Keratinocyte (primary cell): ENCODE measurements at regions not wholly inside any gene's neighbourhood (a gene's known extent, or its start where the extent isn't known, plus 50 kb on each side); places are given as distances from the start of the nearest gene placed in this dataset.
A peak's percentile ranks its signal among the peaks of the same experiment; 100 is the strongest.

Experiments
- DNase-seq: peaks from one replicate; pipeline ENCODE4 v3.0.0-alpha.2; 2011; ENCODE audit warnings: low read depth, missing footprints, low spot score
- FAIRE-seq: peaks from 2 replicates; lab custom pipeline; 2011; peaks lifted over from hg19 to GRCh38; lab: Jason Lieb, UNC
- H2AFZ ChIP-seq: 2 replicates; pipeline ENCODE4 v1.6.0; 2012; ENCODE audit warnings: low read length, control low read depth, inconsistent platforms; ENCODE audit not compliant: control insufficient read depth
- H3K27ac ChIP-seq: 2 replicates; pipeline ENCODE4 v1.5.1; 2011; ENCODE audit warnings: low read length; ENCODE audit not compliant: control insufficient read depth, insufficient read depth
- H3K27me3 ChIP-seq: 3 replicates; pipeline ENCODE4 v1.6.0; 2011; ENCODE audit warnings: low read length; ENCODE audit not compliant: control insufficient read depth, insufficient read depth; ENCODE audit errors: extremely low read depth
- H3K36me3 ChIP-seq, 2 experiments: 2 replicates in 1 of 2; 3 replicates in 1 of 2; pipeline ENCODE4 v1.5.1; 2011; ENCODE audit warnings: low read length in 2 of 2, mild to moderate bottlenecking in 1 of 2; ENCODE audit not compliant: control insufficient read depth in 2 of 2, insufficient read depth in 2 of 2; ENCODE audit errors: extremely low read depth in 1 of 2
- H3K4me1 ChIP-seq: 3 replicates; pipeline ENCODE4 v1.5.1; 2011; ENCODE audit warnings: low read length; ENCODE audit not compliant: control insufficient read depth, insufficient read depth; ENCODE audit errors: extremely low read depth
- H3K4me2 ChIP-seq: 3 replicates; pipeline ENCODE4 v1.6.0; 2011; ENCODE audit warnings: low read depth, low read length; ENCODE audit not compliant: control insufficient read depth, insufficient read depth; ENCODE audit errors: extremely low read depth
- H3K4me3 ChIP-seq, 3 experiments: fragments of 200-600 bp in 1 of 3; sonication (generic) in 1 of 3; 2 replicates in 2 of 3; 3 replicates in 1 of 3; pipeline ENCODE4 v1.5.1; 2011 to 2016; ENCODE audit warnings: low read length in 3 of 3, mild to moderate bottlenecking in 3 of 3, control low read depth in 2 of 3, inconsistent platforms in 1 of 3, low read depth in 1 of 3, mixed read lengths in 1 of 3, mixed run types in 1 of 3, moderate library complexity in 1 of 3; ENCODE audit not compliant: control insufficient read depth in 2 of 3, insufficient read depth in 2 of 3; ENCODE audit errors: extremely low read depth in 1 of 3
- H3K79me2 ChIP-seq: 2 replicates; pipeline ENCODE4 v1.6.0; 2012; ENCODE audit warnings: low read length; ENCODE audit not compliant: control insufficient read depth, insufficient read depth
- H3K9ac ChIP-seq: 3 replicates; pipeline ENCODE4 v1.6.0; 2011; ENCODE audit warnings: low read length; ENCODE audit not compliant: control insufficient read depth, insufficient read depth; ENCODE audit errors: extremely low read depth
- H3K9me1 ChIP-seq: 3 replicates; pipeline ENCODE4 v1.6.0; 2011; ENCODE audit warnings: low read length; ENCODE audit not compliant: control insufficient read depth, insufficient read depth; ENCODE audit errors: extremely low read depth
- H3K9me3 ChIP-seq: 2 replicates; pipeline ENCODE4 v1.5.1; 2012; ENCODE audit warnings: low read depth, low read length; ENCODE audit not compliant: control insufficient read depth
- H4K20me1 ChIP-seq: 3 replicates; pipeline ENCODE4 v1.6.0; 2011; ENCODE audit warnings: low read length; ENCODE audit not compliant: control insufficient read depth, insufficient read depth; ENCODE audit errors: extremely low read depth
- CTCF ChIP-seq, 3 experiments: IDR thresholded peaks in 1 of 3; conservative IDR thresholded peaks in 1 of 3; optimal IDR thresholded peaks in 1 of 3; 2 replicates in 2 of 3; 3 replicates in 1 of 3; pipeline versions ENCODE3 to v1.5.1; 2011; ENCODE audit warnings: low read length in 3 of 3, mild to moderate bottlenecking in 3 of 3, moderate library complexity in 2 of 3, control low read depth in 1 of 3, inconsistent platforms in 1 of 3; ENCODE audit not compliant: insufficient read depth in 2 of 3; ENCODE audit errors: extremely low read depth in 1 of 3
- EZH2 ChIP-seq: IDR thresholded peaks from one replicate; pipeline ENCODE4 v1.6.1; 2012; ENCODE audit warnings: inconsistent platforms, mild to moderate bottlenecking, low read length, moderate library complexity
- dilution Hi-C: fragments of 300-500 bp; cut with MboI; formaldehyde crosslinking; loops from one replicate; pipeline ENCODE4 v1.7.0; 2020; ENCODE audit warnings: low sequenced_read_pairs; ENCODE audit not compliant: extremely low pct_ligation_motif_present

- peak overlapping the region; percentile 13 to 69 (median 45) for H3K4me3 ChIP-seq
- H3K27ac ChIP-seq = peak overlapping the region; percentile 100
- H3K4me2 ChIP-seq = peak overlapping the region; percentile 88
- no peak for TF ChIP-seq CTCF (optimal IDR thresholded peaks at IDR 0.05 in 1 of 3, IDR thresholded peaks at IDR 0.05 in 1 of 3, conservative IDR thresholded peaks at IDR 0.05 in 1 of 3; ENCODE audit: extremely low read depth in 1 of 3, insufficient read depth in 2 of 3, low read length in 3 of 3)
- TF ChIP-seq EZH2 = no peak
- peaks cover 57% of the 10 kb centered on the region for H3K79me2 ChIP-seq
- H2AFZ ChIP-seq = no peak overlapping the region
- H4K20me1 ChIP-seq = no peaks in the 10 kb centered on the region
- no peaks in the 10 kb centered on the region for H3K9me3 ChIP-seq
- peak overlapping the region; percentile 93 for H3K9ac ChIP-seq
- no peaks in the 10 kb centered on the region for H3K9me1 ChIP-seq
- H3K27me3 ChIP-seq = no peaks in the 10 kb centered on the region
- peaks cover 61% of the 10 kb centered on the region for H3K4me1 ChIP-seq
- DNase-seq = no peak
- no peak for FAIRE-seq
- dilution Hi-C loops = no loop called here
- H3K36me3 ChIP-seq = peaks cover 3 to 10% of the 10 kb centered on the region in 2 experiments
These were observed 145.5 kb downstream of the SEC14L1 start for GRCh38 chr17:77286391-77286640.

GRCh38 chr17:77286641-77287431 lies 146.1 kb downstream of the SEC14L1 start:
- H4K20me1 ChIP-seq = peaks cover 2% of the 10 kb centered on the region
- peaks cover 2% of the 10 kb centered on the region for H3K9me1 ChIP-seq
- DNase-seq (peak; percentile 95), FAIRE-seq (peak; percentile 82)
- peaks cover 57% of the 10 kb centered on the region for H3K79me2 ChIP-seq
- H2AFZ ChIP-seq = no peak overlapping the region
- H3K4me3 ChIP-seq = peak overlapping the region; percentile 20 to 69 (median 54)
- dilution Hi-C loops = no loop called here
- TF ChIP-seq EZH2 (no peak), CTCF (optimal IDR thresholded peaks at IDR 0.05 in 1 of 3, IDR thresholded peaks at IDR 0.05 in 1 of 3, conservative IDR thresholded peaks at IDR 0.05 in 1 of 3; ENCODE audit: extremely low read depth in 1 of 3, insufficient read depth in 2 of 3, low read length in 3 of 3) (no peak)
- H3K4me2 ChIP-seq = peak overlapping the region; percentile 88
- H3K36me3 ChIP-seq = peaks cover 3 to 10% of the 10 kb centered on the region in 2 experiments
- no peaks in the 10 kb centered on the region for H3K27me3 ChIP-seq
- peak overlapping the region; percentile 93 for H3K9ac ChIP-seq
- peak overlapping the region; percentile 100 for H3K27ac ChIP-seq
- peaks cover 65% of the 10 kb centered on the region for H3K4me1 ChIP-seq
- H3K9me3 ChIP-seq = no peaks in the 10 kb centered on the region
